ENCODE measurements at regions not wholly inside any gene's neighbourhood (a gene's known extent, or its start where the extent isn't known, plus 50 kb on each side); places are given as distances from the start of the nearest gene placed in this dataset.

GRCh38 chr1:5497503-5497902, 494.7 kb downstream of the NPHP4 start:
- no peak for DNase-seq (ENCODE audit: low read depth)

DNA sequence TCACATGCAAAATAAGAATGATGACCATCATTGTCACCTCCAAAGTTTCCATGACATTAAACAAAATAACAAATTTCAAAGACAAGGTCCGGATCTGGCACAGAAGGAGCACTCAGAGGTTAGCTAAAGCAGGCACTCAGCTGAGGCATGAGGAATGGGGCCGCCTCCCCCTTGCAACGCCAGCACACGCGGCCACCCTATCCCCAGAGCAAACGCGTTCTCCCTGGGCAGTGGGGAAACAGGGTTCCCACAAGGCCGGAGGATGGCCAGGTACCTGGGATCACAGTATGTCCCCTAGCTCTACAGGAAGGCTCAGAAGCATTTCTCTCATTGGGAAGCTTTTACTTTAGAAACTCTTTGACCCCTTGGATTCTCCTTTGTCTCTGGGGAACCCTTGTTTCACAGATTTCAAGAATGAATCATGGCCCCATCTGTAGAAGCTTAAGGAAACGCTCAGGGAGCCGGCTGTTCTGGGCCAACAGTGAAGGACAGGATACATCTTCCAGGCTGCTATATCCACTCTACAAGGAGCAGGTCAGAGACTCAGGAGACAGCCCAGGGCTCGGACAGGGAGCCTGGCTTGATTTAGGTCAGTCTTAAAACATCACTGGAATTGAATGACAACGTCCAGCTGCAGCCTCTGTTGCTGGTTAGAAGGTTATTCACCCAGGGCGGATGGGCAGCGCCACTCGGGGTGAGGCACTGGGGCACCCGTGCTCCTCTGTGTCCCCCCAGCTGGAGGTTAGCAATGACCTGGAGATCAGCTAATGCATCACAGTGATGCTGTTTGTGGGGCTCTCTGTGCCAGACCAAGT, 496.4 kb downstream of the NPHP4 start:
- DNase-seq (ENCODE audit: low read depth), result no peak

- no peak for DNase-seq (ENCODE audit: low read depth)
Measured at GRCh38 chr1:5494518-5494917, 497.7 kb downstream of the NPHP4 start.

DNA sequence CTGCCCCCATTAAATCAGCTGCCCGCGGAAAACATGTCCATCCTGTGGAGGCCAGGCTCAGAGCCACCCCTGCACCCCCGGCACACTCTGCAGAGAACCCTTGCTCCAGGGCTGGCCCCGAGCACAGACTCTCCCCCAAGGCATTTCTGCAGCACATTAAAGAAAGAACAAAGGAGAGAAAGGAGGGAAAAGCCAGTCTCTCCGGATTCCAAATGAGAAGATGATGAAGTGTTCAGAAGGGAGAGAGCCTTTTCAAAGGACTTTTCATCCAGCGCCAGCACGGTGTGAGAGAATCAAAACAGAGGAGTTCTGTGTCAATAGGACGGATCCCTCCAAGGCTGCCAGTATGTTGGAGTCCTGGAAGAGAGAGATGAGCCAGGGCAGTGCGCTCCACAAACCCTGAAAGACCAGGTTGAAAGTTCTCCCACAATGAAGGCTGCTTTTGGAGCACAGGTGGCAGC, 498.3 kb downstream of the NPHP4 start:
- no peak for DNase-seq (ENCODE audit: low read depth)

- DNase-seq (ENCODE audit: low read depth), result no peak
Measured at GRCh38 chr1:5493275-5493674, 498.9 kb downstream of the NPHP4 start.

- no peak for DNase-seq (ENCODE audit: low read depth)
Measured at GRCh38 chr1:5492846-5493245, 499.4 kb downstream of the NPHP4 start.

GRCh38 chr1:5491207-5491904, 500.9 kb downstream of the NPHP4 start:
- no peak for DNase-seq (ENCODE audit: low read depth)

- DNase-seq (ENCODE audit: low read depth), result no peak
Measured at GRCh38 chr1:5490635-5491034, 501.6 kb downstream of the NPHP4 start.

GRCh38 chr1:5488448-5488847, 503.8 kb downstream of the NPHP4 start:
- DNase-seq (ENCODE audit: low read depth), result no peak

DNA sequence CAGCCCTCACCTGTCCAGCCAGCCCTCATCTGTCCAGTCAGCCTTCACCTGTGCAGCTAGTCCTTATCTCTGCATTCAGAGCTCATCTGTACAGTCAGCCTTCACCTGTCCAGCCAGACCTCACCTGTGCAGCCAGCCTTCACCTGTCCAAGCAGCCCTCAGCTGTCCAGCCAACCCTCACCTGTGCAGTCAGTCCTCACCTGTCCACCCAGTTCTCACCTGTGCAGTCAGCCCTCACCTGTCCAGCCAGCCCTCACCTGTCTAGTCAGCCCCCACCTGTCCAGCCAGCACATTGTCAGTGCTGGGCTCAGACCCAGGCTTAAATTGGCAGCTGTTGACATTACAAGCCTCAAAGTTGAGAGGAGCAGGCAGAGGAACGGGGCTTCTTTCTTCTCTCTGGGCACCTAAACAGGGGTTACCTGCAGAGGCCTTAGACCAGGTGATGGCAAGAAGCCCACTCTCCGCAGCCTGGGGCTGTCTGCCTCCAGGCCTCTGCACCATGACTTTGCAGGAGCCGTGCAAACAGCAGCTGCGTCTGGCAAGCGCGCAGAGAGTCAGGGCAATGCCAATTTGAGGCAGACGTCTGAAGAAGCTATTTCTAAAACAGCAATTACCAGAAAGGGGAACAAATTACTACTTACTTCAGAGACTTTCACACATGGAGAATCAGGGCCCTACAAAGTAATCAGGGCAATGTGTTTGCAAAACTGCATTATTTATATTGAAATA, 506.1 kb downstream of the NPHP4 start:
- no peak for DNase-seq (ENCODE audit: low read depth)

- DNase-seq (ENCODE audit: low read depth), result no peak
Measured at GRCh38 chr1:5485436-5485835, 506.8 kb downstream of the NPHP4 start.

GRCh38 chr1:5484451-5485165, 507.6 kb downstream of the NPHP4 start:
- no peak for DNase-seq (ENCODE audit: low read depth)

GRCh38 chr1:5481889-5482288, 510.3 kb downstream of the NPHP4 start:
- DNase-seq (ENCODE audit: low read depth), result no peak

DNA sequence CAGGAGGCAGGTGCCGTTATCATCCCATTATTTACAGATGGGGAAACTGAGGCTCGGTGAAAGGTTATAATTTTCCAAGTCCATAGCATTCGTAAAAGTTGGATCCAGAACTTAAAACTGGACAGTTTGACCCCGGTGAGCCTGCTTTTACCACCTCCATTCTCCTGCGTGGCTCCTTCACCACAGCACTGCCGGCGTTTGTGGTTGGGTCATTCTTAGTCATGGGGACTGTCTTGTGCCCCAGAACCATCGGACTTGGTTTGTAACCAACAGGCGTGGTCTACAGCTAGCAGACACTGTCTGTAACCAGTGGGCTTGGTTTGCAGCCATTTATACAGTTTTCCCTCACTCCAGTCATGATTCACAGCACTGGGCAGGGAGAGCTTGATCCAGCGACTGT, 511.3 kb downstream of the NPHP4 start:
- no peak for DNase-seq (ENCODE audit: low read depth)

DNA sequence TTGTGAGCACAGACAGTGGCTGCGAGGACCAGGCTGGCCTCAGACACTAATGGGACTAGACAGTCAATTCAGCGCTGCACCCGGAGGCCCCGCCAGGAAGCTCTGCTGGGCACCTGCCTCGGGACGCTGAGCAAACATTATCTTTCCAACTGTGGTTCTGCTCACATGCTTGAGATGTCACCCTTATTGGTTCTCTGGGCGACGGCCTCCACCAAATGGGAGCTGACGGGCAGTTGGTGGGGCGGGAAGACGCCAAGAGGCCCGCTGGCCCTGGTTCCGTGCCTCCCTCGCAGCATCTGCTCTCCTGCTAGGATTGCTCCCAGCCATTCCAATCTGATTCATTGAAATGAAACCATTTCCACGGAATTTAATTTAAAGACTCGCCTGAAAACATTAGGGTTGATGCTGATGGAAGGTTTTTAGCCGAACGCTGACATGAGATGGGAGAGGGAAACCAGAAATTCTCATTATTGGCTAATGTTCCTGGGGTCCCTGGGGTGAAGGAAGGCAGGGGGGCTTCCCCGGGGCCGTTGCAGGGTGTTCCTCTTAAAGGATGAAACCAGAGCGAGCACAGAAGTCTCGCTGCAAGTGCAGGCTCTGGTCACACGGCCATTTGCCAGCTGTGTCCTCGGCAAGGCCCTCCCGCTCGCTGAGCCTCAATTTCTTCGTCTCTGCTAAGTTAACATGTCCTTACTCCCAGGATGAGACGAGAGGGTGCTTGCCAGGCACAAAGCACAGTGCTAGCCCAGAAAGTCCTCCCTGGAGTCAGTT, 512.2 kb downstream of the NPHP4 start:
- no peak for DNase-seq (ENCODE audit: low read depth)

- DNase-seq (ENCODE audit: low read depth), result no peak
Measured at GRCh38 chr1:5478961-5479360, 513.3 kb downstream of the NPHP4 start.

DNA sequence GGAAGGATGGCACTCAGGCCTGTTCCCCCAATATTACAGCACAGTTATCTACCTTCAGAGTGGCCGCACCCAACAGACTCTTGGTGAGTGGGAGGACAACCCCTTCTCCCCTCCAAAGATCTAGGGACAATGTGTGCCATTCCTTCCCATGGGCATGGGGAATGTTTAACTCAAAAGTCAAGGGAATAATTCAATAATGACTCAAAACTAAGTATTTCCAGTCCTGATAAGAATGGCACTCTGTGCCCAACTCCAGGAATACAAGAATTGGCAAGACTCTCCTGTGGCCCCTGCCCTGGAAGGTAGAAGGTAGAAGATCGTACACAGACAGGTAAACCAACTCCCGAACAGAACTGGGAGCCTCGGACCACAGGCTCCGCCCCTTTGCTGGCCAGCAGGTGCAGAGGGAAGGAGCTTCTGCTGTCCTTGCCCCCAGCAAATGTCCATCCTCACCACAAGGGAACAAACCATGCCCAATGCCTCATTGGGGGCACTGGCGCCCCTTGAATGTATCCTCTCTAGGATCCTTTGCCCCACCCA, 514.0 kb downstream of the NPHP4 start:
- no peak for DNase-seq (ENCODE audit: low read depth)

DNA sequence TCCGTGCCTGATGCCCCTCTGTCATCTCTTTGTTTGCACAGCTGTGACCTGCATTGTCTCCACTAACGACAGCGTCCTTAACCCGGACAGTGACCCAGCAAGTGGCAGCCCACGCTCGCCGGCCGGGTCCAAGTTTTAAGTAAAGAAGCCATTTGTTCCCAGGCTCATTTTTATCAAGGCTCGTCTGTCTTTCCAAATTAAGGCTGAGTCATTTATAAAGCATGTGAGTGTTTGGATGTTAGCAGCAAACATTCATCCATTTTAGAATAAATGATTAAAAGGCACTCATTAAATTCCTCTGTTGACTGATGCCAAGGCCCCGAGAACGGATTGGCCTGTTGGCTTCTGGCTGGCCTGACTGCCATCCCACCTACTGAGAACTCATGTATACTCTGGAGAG, 514.5 kb downstream of the NPHP4 start:
- no peak for DNase-seq (ENCODE audit: low read depth)

GRCh38 chr1:5475572-5475971, 516.7 kb downstream of the NPHP4 start:
- no peak for DNase-seq (ENCODE audit: low read depth)

- DNase-seq (ENCODE audit: low read depth), result no peak
Measured at GRCh38 chr1:5473268-5473667, 519.0 kb downstream of the NPHP4 start.

DNA sequence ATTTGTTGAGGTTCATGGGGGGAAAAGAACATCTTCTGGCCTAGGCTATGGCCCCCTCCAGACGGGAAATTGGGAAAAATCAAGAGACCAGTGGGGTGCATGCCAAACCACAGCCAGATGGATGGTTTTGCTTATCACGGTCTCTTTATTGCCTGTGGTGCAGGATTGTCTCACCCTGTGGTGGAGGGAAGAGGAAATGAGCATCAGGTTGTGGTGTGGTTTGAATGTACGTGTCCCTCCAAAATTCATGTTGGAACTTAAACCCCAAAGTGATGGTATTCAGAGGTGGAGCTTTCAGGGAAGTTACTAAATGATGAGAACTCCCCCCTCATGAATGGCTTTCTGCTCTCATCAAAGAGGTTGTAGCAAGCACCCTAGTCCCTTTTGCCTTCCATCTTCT, 525.7 kb downstream of the NPHP4 start:
- DNase-seq (ENCODE audit: low read depth), result no peak
